H1 (cell line): ENCODE measurements at regions not wholly inside any gene's neighbourhood (a gene's known extent, or its start where the extent isn't known, plus 50 kb on each side); places are given as distances from the start of the nearest gene placed in this dataset.

Experiments
- CTCF ChIP-seq, 3 experiments: IDR thresholded peaks; 1 replicate in 2 of 3; 2 replicates in 1 of 3; pipeline versions ENCODE4 v1.5.1 to v1.6.1; 2011; ENCODE audit warnings: low read length in 3 of 3, mild to moderate bottlenecking in 3 of 3, inconsistent platforms in 2 of 3, low read depth in 1 of 3, moderate library complexity in 1 of 3; ENCODE audit not compliant: insufficient read depth in 1 of 3; ENCODE audit errors: control extremely low read depth in 1 of 3
- KDM4A ChIP-seq: IDR thresholded peaks from one replicate; pipeline ENCODE4 v1.7.1; 2012; ENCODE audit warnings: low read depth, mild to moderate bottlenecking, moderate library complexity, low read length, inconsistent platforms; ENCODE audit not compliant: severe bottlenecking

DNA sequence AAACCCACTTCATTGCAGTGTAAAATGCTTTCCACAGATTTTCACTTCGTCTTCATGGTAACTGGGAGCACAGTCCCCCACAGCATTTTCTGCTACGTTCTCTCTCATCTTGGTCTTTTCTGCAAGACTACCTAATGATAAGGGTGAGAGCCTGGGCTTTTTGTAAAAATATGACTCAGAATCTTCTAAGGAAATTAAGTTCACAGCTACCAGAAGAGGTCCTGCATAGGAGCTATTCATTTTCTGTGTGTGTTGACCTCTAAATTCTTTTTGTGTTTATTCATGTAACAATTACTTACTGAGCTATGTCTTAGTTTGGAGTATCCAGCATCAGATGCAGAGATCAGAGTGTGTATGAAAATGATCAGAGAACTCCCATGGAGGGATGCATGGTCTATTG lies 192.2 kb downstream of the CPEB2 start (continued):
- TF ChIP-seq KDM4A (no peak), CTCF (IDR thresholded peaks at IDR 0.05; ENCODE audit: control extremely low read depth in 1 of 3, insufficient read depth in 1 of 3, low read depth in 1 of 3, low read length in 3 of 3) (no peak)
